SH-SY5Y (cell line): ENCODE measurements at regions not wholly inside any gene's neighbourhood (a gene's known extent, or its start where the extent isn't known, plus 50 kb on each side); places are given as distances from the start of the nearest gene placed in this dataset.

Experiments
- GATA2 ChIP-seq: IDR thresholded peaks from 2 replicates; pipeline ENCODE4 v1.6.1; 2011; ENCODE audit warnings: mild to moderate bottlenecking, low read depth, low read length
- GATA3 ChIP-seq: IDR thresholded peaks from 2 replicates; pipeline ENCODE4 v1.6.1; 2011; ENCODE audit warnings: low read depth, mild to moderate bottlenecking, low read length, moderate library complexity

DNA sequence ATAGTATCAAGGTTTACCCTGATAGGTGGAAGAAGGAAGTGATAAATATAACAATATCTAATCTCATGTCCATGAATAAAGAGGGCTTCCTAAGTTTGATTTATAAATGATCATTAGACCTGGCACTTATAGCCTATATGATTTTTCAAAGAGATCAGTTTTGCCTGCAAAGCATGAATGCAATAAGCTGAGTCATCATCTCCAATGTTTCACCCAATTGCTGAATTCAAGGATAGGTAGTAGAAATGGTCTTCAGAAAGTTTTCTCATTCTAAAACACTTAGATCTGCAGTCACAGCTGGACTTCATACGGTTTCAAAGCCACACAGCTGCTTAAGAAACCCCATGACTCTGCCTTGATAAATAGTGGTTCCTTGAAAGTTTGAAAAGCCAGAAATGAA is 1722.8 kb downstream of the MAT2B start:
- TF ChIP-seq GATA2, result no peak
- no peak for TF ChIP-seq GATA3
